Stimulated activated CD8-positive, alpha-beta memory T cell treated with anti-CD3 and anti-CD28 coated beads, Interleukin-15, amount 100 ng/mL, for 48 hours (primary cell): ENCODE measurements at regions not wholly inside any gene's neighbourhood (a gene's known extent, or its start where the extent isn't known, plus 50 kb on each side); places are given as distances from the start of the nearest gene placed in this dataset.

Experiments used
- DNase-seq, 2 donors: peaks; one replicate each; pipeline ENCODE4 v3.0.0-alpha.2; 2020; ENCODE audit warnings: low read depth in 2 of 2

DNA sequence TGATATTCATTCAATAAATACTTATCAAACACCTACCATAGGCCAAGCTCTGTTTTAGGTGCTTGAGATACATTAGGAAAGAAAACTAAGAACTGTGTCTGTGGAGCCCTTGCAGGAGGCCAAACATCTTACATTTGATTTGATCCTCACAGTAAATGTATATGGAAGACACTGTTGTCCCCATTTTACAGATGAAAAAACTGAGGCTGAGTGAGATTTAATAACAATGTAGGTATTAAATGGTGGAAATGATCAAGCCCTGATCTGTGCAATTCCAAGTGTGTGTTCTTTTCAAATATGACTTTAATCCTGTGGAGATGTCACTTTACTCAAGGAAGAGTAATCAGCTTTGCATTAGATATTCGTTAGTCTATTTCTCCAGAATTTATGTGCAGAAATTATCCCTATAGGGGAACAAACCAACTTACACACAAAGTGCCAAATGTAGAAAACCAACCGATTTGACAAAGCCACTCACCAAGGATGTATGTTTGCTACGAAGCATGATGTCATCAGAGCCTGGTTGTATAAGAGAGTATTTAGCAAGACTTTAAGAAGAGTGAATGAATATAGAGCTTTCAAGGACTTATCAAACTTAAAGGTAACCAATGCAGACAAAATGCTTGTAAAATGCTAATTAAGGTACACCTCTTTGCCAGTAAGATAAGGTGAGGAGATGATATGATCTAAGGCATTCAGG, 153.9 kb upstream of the NFIB start:
- DNase-seq = no peak

DNA sequence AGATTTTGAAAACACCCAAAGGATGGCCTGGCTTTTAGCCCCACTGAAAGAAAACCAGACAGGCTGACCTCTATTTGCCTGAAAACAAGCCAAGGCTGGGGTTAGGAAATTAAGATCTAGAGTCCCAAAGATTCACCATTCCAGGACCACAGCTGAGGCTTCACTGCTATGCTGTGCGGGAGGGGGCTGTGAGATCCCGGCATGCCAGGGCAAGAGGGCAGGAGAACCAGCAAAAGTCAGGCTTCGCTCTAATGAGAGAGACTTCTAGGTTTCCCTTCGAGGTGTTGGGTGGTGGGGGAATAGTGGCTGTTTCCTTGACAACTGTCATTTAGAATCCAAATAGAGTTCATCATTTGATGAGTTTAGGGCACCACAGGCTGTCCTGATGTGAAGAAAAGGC, 152.9 kb upstream of the NFIB start:
- DNase-seq = no peak

DNA sequence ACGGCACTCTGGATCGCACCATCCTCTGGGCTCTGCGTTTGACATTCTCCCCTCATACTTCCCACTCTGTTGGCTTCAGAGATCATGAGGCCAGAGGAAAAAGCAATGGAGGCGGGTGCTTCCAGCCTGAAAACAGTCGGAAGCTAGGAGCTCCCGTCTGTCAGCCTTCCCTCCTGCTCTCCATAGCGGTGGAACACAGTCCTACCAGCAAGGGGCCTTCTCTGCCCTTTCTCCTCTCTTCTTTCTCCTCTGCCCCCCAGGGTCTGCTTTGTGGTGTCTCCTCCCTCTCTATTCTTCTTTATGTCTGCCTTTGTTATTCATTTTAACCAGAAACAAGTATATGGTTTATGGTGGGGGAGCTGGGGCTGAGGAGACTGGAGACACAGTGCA, 152.5 kb upstream of the NFIB start:
- DNase-seq = no peak

DNA sequence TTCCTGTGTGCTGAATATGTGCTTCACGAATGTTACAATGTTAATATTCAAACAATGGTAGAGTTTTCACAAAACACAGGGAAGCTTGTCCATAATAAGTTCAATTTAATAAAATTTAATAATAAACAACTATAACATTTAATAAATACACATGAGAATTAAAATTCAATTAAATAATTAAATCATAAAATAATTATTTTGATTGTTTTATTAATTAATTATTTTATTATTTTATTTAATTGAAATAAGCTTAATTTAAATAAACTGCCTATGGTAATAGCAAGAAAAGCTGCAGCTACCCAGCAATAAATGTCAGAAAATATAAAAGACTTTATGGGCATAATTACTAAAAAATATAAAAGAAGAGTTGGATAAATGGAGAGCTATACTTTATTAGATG, 149.0 kb upstream of the NFIB start:
- no peak for DNase-seq

DNA sequence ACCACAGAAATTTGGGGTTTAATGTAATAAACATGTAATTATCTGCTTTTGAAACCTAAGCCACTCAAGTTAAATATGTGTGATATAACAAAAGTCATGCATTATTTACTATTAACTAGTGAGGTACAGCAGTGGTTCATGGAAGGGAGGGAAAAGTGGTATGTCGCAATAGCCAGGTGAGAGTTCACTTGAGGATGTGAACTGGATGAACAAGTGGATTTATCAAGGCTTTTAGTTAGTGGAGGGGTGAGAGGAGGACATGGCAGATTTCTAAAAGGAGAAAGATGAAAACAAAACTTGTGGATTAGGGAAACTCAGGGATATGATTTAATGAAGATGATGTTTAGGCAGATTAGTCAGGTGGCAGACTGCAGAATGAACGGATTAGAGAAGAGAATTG, 141.3 kb upstream of the NFIB start:
- no peak for DNase-seq

DNA sequence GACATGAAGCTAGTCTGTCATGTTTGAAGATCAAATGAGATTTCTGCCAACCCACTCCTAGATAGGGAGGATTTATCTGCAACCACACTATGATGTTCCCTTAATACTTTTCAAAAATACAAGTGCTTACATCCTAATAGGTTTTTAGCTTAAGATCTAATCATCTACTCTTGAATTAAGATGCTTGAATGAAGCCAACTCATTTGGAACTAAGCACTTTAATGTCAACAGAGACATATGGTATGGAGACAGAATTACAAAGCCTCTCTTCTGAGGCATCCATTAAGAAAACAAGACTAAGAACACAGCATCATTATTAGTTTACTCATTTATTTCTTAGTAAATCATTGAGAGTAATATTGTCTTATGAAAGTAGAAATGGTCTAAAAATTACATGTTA, 139.3 kb upstream of the NFIB start:
- no peak for DNase-seq

DNA sequence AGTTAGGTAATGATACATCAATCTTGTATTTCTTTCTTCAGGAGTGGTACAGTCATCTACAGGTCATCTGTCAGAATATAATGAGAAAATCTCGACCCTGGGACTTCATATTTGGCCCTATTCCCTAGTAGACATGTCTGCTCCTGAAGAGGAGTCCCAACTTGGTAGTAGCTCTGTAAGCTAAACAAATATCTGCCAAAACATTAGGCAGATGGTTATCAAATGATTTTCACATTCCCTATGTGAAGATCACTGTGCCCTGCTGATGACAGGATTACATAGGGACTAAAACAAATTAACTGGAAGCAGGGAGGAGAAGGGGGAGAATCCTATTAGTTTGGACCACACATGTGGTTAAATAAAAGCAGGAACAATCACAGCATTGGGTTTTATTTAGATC, 138.6 kb upstream of the NFIB start:
- DNase-seq = no peak

DNA sequence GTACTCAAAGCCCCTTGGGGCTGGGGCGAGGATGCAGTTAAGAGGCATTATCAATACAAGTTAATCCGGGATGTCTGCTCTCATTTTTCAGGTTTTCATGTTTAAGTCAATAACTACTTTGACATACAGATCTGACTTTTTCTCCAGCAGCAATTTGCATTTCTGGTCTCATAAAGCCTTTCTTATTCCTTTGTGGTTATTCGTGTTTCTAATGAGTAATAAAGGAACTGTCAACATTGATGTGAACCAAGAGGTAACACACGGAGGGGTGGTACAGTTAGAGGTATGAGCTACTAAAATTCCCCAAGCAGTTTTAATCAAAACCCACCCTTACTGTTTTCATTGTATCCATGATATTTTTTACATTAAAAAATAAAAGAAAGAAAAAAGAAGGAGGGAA, 138.0 kb upstream of the NFIB start:
- DNase-seq = no peak

DNA sequence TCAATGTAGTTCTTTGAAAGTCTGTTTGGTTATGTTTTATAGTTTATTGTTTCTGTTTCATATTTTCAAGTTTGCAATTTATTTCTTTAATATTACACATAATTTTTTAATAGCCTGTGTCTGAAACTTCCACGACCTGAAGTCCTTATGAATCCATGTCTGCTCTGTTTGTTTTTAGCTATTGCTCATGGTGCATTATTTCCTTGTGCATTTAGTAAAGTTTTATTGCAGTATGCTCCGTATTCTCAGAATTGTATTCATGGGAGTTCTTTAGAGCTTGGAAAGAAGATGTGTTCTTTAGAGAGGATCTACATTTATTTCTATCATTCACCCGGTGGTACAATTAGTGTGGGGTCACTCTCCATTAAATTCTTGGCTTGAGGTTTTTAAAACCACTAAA, 133.2 kb upstream of the NFIB start:
- DNase-seq = no peak

DNA sequence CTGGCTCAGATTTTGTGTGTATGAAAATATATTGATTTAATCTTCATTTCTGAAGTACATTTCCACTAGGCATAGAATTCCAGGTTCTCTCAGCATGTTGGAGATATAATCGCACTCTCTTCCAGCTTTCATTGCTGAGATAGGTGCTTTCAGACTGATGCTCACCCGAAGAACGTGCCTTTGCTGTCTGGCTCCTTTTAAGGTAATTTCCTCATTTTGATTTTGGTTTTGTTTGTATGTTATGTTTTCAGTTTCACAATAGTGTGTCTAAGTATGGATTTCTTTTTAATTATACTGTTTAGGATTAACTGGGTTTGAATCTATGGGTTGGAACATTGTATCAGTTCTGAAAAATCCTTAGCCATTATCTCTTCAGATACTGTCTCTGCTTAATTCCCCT, 132.0 kb upstream of the NFIB start:
- DNase-seq = no peak

DNA sequence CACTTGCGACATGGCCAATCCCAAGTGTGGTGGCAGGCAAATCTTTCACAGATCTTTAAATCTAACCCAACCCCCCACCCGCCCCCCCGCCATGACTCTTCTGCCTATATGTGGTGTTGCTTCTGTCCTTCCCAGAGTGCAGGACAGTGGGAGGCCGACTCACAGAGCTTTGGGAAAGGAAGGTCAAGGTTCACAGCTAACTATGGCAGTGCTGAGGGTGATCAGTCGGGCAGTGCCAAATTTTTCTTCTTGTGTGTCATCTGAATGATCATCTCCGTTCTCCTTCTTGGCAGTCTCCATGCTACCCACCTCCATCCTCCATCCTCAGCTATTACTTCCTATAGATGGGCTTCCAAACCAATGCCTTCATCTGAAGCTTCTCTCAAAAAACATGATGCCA, 129.0 kb upstream of the NFIB start:
- DNase-seq = no peak

DNA sequence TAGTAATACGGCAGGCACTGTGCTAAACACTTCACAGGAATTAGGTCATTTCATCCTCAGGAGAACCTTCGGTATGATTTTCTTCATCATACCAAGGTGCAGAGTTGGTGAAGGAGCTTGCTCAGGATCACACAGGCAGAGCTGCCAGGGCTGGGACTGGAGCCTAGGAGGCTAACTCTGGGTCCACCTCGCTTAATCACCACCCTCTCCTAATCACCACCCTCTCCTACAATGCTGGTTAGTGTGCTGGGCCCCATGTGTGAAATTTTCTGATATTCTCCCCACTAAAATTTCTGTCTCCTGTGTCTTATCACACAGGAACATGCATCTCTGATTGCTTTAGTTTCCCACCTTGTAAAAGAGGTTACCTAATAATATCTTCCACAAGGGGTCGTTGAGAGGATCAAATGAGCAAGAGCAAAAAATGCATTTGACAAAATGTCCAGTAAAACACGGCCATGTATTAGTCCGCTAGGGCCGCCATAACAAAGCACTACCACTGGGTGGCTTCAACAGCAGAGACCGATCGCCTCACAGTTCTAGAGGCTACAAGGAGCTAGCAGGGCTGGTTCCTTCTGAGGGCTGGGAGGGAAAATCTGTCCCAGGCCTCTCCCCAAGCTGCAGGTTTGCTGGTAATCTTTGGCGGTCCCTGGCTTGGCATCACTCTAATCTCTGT, 128.2 kb upstream of the NFIB start:
- DNase-seq = no peak

DNA sequence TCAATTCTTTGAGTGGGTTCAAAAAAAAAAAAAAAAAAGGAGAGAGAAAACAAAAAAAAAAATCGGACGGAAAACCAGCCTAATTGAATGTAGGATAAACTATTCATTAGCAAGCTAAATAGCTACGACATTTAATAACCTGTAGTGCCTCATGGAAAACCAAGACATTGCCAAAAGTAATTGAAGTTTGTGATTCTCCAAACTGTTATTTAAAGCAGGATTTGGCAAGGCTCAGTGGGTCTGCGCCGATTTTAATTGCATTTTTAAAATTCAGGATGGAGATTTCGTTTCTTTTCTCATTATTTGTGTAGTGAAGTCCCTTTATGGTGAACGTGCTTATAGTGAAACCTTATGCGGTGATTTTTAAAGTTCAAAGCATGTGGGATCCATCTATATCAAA, 127.2 kb upstream of the NFIB start:
- DNase-seq = no peak

DNA sequence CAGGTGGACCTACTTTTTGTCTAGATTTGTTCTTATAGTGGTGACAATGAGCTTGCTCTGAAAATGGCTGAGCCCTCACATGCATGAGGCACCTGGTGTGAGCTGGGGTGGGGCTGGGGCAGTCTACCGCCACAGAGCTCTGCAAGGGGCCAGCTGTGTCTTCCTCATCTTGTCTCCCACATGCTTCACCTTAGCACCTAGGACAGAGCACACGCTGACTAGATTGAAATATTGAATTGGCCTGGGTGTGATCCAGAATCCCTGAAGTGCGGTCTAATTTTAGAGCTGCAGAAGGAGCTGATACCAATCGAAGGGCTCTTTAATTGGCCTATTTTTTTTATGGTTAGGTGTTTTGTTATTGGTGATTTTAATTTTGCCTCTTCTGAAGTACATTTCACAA, 126.1 kb upstream of the NFIB start:
- no peak for DNase-seq

DNA sequence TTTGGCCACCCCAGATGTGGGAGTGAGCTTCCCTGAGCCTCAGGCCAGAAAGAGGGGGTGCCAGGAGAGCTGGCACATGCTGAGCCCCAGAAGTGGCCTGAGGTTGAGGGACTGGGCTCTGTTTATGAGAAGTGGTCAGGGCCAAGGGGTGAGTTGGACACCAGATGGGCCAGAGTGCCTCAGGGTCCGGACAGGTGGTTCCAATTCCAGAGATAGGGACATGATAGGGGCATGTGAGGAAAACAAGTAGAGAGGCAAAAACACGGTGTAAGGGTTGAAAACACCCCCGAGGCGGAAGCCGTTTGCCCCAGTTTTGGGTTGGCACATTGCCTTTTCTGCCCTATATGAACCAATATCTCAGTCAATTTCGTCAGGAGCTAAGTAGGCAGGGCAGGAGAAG, 125.6 kb upstream of the NFIB start:
- DNase-seq = no peak

DNA sequence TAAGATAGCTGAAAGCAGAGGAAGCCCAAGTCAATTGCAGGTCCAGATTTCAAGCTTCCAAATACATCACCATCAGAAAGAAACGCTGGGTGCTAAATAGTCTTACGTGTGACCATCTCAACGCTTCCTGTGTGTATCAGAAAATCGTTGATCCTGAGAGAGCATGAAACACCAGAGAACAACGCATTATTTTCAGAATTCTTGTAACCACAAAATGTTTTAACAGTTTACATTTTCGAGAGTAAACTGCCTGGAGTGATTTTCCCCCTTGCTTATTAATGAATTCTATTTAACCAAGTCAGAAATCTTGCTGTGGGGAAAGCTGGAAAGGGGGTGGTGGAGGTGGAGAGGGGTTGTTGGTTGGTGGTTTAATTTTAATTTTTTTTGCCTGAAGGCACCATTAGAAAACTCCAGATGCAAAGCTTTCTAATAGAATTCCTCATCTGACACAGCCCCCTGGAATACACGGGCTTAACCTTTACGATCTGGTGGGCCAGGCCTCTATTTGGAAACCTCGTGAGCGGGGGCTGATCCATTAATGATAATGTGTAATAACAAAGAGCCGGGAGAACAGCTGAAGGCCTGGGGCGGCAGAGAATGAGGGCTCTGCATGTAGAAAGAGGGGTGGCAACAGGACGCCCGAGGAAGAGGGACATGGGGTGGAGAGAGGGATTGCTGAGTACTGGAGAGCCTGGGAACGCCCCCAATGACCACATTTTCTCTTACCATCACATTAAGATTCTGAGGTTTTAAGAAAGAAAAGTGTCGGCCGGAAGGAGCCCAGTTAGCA, 124.5 kb upstream of the NFIB start:
- DNase-seq = no peak

DNA sequence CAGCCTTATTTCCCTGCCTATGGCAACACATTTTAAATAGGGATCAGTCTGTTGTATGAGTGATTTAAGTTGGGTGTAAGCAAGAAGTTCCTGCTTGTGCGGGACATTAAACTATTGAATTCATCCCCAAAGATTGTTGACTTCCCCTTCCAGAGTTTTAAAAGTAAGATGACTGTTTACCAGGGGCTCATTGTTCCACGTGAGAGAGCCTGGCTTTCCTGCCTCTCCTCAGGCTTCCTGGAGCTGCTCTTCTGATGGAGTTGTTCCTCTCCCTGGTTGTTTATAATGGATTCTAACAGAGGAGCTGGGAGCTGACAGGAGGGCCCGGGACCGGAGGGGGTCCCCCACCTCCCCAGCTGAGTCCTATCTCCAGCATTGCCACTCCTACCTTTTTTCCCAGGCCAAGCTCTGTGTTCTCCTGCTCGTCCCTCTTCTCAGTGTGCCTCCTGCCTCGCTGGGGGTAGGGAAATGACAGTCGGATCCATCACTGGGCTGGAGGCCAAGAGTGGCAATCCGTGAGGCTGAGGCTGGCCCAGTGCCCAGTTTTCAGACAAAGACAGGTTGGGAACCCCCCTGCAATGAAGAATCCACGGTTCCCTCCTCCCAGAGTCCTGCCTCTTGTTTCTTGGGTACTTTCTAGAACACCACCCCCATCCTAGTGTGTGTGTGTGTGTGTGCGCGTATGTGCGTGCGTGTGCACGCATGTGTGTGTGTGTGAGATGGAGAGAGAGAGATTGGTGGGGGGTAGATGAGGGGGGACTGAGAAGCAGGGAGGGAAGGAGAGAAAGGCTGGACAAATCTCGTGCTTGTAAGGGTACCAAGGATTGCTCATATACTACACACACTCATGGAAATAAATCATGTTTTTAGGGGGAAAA, 123.7 kb upstream of the NFIB start:
- DNase-seq = no peak

DNA sequence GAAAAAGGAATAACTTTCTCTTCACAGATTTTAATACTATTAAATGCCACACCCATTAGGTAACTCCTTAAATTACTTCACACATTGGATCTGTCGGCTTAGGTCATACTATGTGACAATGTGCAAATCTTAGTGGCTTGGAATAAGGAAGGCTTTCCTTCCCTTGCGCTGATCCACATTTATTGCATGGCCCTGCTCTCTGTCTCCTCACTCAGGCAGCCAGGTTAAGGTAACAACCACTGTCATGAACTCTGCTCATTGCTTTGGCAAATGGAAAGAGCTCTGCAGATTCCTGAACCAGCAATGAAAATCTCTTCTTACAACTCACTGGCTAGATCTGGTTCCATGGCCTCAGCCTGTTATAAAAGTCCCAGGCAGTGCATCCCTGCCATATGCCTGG, 121.9 kb upstream of the NFIB start:
- no peak for DNase-seq

DNA sequence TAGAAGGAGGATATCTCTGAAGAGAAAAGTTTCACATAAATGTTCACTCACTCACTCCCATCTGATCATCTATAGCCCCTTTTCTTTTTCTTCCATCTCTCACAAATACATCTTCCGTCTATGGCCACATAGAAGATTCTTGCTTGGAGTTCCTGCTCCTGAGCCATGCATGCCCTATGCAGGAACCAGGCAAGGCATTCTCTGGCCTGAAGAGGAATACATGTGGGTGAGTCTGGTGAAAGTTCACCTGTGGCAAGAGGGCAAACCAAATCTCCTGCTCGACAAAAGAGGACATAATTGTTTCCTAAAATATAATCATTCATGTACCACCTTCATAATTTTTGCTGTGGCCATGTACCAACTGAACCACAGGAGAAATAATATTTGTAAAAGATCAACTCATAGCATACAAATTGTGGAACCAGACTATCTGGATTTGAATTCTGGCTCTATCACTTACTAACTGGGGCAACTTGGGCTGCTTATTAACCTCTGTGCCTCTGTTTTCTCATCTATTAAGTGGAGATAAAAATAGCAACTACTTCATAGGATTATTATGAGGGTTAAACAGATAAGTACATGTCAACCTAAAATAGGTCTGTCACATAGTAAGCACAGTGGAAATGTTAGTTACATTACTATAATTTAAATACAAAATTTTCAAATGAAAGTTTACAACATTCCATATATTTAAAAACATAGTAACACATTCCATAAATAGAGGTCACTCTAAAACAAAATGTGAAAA, 121.2 kb upstream of the NFIB start:
- DNase-seq = no peak

DNA sequence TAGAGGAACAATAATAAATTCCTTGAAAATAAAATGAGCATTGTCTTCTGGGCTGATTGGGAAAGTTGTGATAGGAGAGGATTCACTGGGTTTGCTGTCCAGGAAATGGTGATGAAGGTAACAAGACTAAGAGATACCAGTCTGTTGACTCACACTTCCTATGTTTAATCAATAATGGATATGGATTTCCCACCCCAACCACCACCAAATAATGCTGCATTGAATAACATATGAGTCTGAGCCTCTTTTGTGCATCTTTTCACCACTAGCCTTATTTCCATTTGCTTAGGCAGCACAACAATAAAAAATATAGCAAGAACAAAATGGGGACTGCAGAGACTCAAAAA, 120.2 kb upstream of the NFIB start:
- no peak for DNase-seq

DNA sequence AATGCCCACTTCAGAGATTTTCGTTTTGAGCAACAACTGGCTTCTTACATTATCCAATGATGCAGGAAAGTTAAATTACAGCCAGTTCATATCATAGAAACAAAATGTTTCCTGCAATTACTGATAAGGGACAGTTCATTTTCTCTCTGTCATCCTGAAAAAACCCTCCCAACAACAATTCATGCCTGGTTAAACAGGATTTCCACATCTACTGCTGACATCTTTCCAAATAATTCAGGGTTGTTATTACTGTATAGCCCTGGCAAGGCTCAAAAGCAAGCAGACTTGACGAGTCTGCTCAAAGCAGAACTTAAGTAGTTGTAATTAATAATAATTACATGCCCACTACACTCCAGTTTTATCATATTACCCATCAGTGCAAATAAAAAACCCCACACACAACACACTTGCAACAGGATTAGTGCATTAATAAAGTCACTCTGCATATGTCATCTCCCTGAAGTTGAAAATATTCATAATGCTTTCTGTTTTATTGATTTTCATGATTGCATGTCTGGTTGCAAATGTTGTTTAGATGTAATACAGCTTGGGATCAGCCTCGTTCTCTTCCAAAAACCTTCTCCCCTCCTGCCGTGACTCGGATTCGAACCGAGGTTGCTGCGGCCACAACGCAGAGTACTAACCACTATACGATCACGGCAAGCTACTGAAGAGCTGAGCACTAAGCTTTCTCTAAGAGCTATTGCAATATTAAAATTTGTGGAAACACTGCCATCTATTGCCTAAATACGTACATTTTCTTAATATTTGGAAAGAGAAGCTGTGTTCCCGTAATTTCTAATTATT, 119.6 kb upstream of the NFIB start:
- no peak for DNase-seq
